HG03439 (cell line): ENCODE measurements at regions not wholly inside any gene's neighbourhood (a gene's known extent, or its start where the extent isn't known, plus 50 kb on each side); places are given as distances from the start of the nearest gene placed in this dataset.

Experiments used
- ATAC-seq: cut with Tn5 transposase; IDR thresholded peaks from one replicate; pipeline ENCODE4 v1.9.1; 2021; ENCODE audit warnings: mild to moderate bottlenecking, moderate library complexity; ENCODE audit not compliant: unreplicated experiment

DNA sequence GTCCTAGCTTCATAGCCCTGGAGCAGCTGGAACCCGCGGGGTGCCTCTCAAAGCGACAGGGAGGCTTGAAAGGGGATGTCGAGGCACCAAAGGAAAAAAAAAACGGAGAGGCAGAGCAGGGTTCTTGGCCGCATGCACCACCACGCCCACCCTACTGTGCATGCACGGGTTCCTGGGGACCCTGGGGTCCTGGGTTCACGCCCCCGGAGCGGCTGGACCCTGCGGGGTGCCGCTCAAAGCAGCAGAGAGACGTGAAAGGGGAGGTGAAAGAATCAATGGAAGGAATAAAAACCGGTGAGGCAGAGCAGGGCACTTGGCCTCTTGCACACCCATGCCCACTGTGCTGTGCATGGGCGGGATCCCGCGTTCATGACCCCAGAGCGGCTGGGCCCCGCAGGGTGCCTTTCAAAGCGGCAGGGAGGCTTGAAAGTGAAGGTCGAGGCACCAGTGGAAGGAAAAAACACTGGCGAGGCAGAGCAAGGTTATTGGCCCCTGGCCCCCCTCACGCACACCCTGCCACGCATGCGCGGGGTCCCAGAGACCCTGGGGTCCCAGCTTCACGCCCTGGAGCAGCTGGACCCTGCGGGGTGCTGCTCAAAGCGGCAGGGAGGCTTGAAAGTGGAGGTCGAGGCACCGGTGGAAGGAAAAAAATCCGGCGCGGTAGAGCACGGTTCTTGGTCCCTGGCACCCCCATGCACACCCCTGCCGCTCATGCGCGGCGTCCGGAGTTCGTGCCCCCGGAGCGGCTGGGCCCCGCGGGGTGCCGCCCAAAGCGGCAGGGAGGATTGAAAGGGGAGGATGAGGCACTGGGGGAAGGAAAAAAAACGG lies 318.5 kb downstream of the ALG10 start:
- ATAC-seq: no peak

DNA sequence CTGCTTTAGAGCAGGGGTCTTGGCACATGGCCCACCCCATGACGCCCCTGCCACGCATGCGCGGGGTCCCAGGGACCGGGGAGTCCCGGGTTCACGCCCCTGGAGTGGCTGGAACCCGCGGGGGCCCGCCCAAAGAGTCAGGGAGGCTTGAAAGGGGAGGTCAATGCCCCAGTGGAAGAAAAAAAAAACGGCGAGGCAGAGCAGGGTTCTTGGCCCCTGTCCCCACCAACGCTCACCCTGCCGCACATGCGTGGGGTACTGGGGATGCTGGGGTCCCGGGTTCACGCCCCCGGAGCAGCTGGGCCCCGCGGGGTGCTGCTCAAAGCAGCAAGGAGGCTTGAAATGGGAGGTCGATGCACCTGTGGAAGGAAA lies 319.1 kb downstream of the ALG10 start:
- ATAC-seq: no peak

DNA sequence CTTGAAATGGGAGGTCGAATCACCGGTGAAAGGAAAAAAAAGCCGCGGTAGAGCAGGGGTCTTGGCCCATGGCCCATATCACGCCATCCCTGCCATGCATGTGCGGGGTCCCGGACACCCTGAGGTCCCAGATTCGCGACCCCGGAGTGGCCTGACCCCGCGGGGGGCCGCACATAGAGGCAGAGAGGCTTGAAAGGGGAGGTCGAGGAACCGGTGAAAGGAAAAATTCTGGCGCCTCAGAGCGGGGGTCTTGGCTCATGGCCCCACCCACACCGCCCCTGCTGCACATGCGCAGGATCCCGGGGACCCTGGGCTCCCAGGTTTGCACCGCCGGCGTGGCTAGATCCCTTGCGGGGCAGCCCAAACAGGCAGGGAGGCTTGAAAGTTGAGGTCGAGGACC lies 319.8 kb downstream of the ALG10 start:
- no peak for ATAC-seq

DNA sequence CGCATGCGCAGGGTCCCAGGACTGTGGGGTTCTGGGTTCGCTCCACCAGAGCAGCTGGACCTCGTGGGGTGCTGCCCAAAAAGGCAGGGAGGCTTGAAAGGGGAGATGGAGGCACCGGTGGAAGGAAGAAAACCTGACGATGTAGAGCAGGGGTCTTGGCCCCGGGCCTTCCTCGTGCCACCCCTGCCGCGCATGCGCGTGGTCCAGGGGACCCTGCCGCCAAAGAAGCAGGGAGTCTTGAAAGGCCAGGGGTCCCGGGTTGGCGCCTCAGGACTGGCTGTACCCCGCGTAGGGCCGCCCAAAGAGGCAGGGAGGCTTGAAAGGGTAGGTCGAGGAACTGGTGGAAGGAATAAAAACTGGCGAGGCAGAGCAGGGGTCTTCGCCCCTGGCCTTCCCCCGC lies 321.0 kb downstream of the ALG10 start:
- ATAC-seq: no peak

DNA sequence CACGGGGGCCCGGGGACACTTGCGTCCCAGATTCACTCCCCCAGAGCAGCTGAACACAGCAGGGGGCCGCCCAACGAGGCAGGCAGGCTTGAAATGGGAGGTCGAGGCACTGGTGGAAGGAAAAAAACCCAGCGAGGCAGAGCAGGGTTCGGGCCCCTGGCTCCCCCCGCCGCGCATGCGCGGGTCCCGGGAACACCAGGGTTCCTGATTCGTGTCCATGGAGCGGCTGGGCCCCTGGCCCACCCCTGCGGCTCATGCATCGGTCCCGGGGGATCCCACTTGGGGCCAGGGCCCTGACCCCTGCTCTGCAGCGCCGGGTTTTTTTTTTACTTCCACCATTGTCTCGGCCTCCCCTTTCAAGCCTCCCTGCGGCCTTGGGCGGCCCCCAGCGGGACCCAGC lies 321.5 kb downstream of the ALG10 start:
- no peak for ATAC-seq

DNA sequence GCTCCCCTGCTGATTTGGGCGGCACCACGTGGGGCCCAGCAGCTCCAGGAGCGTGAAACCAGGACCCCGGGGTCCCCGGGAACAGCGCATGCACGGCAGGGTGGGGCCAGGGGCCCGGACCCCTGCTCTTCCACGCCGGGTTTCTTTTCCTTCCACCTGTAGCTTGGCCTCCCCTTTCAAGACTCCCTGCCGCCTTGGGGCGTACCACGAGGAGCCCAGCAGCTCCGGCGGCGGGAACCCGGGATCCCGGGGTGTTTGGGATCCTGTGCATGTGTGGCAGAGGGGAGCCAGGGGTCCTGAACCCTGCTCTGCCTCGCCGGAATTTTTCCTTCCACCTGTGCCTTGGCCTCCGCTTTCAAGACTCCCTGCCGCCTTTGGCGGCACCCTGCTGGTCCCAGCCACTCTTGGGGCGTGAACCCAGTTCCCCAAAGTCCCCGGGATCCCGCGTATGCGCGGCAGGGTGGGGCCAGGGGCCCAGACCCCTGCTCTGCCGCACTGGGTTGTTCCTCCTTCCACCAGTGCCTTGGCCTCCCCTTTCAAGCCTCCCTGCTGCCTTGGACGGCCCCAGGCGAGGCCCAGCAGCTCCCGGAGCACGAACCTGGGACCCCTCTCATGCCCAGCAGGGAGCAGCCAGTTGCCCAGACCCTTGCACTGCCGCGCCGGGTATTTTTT lies 322.7 kb downstream of the ALG10 start:
- no peak for ATAC-seq

DNA sequence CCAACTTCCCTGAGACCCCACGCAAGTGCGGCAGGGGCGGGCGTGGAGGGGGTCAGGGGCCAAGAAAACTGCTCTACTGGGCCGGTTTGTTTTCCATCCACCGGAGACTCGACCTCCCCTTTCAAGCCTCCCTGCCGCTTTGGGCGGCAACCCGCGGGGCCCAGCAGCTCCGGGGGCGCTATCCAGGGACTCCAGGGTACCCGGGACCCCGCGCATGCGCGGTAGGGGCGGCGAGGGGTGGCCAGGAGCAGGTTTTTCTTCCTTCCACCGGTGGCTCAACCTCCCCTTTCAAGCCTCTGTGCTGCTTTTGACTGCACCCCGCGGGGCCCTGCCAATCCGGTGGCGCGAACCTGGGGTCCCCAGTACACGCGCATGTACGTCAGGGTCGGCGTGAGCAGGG lies 323.5 kb downstream of the ALG10 start:
- ATAC-seq: no peak

DNA sequence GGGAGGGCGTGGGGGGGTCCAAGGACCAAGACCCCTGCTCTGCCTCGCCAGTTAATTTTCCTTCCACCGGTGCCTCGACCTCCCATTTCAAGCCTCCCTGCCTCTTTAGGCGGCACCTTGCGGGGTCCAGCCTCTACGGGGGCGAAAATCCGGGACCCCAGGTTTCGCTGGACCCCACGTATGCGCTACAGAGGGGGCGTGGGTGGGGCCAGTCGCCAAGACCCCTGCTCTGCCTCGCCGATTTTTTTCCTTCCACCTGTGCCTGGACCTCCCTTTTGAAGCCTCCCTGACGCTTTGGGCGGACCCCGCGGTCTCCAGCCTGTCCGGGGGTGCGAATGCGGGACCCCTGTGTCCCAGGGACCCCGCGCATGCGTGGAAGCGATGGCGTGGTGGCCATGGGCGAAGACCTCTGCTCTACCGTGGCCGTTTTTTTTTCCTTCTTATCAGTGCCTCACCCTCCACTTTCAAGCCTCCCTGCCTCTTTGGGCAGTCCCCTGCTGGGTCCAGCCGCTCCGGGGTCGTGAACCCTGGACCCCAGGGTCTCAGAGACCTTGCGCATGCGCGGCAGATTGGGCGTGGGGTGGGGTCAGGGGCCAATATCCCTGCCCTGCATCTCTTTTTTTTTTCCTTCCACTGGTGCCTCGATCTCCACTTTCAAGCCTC lies 324.2 kb downstream of the ALG10 start:
- no peak for ATAC-seq

DNA sequence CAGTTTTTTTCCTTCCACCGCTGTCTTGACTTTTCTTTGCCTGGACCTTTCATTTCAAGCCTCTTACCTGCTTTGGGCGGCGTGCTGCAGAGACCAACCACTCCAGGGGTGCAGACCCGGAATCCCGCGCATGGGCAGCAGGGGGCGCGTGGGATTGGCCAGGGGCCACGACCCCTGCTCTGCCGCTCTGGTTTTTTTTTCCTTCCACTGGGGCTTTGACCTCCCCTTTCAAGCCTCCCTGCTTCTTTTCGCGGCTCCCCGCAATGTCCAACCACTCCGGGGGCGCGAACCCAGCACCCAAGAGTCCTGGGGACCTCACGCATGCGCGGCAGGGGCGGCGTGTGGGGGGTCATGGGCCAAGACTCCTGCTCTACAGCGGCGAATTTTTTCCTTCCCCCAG lies 325.1 kb downstream of the ALG10 start:
- no peak for ATAC-seq

DNA sequence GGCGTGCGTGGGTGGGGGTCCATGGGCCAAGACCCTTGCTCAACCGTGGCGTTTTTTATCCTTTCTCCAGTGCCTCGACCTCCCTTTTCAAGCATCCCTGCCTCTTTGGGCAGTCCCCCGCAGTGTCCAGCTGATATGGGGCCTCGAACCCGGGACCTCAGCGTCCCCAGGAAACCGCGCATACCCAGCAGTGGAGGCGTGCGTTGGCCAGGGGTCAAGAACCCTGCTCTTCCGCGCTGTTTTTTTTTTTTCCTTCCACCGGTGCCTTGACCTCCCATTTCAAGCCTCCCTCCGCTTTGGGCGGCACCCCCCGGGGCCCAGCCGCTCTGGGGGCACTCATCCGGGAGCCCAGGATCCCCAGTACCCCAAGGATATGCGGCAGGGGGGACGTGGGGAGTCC lies 325.8 kb downstream of the ALG10 start:
- no peak for ATAC-seq

DNA sequence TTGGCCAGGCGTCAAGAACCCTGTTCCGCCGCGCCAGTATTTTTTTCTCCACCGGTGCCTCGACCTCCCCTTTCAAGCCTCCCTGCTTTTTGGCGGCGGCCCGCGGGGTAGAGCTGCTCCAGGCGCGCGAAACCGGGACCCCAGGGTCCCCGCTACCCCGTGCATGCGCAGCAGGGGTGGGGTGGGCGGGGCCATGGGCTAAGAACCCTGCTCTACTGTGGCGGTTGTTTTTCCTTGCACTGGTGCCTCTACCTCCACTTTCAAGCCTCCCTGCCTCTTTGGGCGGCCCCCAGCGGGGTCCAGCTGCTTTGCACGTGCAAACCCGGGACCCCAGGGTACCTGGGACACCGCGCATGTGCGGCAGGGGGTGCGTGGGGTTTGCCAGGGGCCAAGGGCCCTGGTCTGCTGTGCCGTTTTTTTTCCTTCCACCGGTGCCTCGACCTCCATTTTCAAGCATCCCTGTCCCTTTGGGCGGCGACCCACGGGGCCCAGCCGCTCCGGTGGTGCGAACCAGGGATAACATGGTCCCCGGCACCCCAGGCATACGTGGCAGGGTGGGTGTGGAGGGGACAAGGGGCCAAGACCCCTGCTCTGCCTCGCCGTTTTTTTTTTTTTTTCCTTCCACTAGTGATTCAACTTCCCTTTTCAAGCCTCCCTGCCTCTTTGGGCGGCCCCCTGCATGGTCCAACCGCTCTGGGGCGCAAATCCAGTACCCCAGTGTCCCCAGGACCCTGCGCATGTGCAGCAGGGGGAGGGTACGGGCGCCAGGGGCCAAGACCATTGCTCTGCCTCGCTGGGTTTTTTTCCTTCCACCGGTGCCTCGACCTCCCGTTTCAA lies 326.8 kb downstream of the ALG10 start:
- no peak for ATAC-seq

DNA sequence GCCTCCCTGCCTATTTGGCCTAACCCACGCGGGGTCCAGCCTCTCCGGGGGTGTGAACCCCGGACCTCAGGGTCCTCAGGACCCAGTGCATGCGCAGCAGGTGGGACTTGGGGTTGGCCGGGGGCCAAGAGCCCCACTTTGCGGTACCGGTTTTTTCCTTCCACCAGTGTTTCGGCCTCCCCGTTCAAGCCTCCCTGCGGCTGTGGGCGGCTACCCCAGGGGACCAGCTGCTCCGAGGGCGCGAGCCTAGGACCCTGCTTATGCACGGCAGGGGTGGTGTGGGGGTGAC lies 327.3 kb downstream of the ALG10 start:
- no peak for ATAC-seq

DNA sequence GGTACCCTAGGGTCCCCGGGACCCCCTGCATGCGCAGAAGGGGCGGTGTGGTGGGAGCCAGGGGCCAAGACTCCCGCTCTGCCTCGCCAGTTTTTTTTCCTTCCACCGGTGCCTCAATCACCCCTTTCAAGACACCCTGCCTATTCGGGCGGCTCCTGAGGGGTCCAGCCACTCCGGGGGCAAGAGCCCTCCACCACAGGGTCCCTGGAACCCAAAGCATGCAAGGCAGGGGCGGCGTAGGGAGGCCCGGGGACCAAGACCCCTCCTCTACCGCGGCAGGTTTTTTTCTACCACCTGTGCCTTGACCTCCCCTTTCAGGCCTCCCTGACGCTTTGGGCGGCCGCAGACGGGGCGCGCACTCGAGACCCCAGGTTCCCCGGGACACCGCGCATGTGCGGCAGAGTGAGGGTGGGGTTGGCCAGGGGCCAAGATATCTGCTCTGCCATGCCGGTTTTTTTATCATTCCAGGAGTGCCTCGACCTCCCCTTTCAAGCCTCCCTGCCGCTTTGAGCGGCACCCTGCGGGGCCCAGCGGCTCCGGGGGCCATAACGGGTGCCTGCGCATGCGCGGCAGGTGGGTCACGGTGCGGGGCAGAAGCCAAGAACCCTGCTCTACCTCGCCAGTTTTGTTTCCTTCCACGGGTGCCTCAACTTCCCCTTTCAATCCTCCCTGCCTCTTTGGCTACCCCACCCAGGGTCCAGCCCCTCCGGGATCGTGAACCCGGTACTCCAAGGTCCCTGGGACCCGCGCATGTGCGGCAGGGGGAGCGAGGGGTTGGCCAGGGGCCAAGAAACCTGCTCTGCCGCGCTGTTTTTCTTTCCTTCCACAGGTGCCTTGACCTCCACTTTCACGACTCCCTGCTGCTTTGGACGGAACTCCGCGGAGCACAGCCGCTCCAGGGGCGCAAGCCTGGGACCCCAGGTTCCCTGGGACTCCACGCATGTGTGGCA lies 328.1 kb downstream of the ALG10 start:
- ATAC-seq: no peak

DNA sequence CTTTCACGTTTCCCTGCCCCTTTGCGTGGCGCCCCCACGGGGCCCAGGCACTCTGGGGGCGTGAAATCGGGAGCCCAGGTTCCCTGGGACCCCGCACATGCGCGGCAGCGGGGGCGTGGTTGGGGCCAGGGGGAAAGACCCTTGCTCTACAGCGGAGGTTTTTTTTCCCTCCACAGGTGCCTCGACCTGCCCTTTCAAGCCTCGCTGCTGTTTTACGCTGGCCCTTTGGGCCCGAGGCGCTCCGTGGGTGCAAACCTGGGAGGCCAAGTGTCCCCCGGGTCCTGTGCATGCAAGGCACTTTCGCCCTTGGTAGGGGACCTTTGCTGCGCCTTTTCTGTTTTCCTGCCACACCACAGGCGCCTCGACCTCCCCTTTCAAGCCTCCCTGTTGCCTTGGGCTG lies 329.8 kb downstream of the ALG10 start:
- no peak for ATAC-seq

DNA sequence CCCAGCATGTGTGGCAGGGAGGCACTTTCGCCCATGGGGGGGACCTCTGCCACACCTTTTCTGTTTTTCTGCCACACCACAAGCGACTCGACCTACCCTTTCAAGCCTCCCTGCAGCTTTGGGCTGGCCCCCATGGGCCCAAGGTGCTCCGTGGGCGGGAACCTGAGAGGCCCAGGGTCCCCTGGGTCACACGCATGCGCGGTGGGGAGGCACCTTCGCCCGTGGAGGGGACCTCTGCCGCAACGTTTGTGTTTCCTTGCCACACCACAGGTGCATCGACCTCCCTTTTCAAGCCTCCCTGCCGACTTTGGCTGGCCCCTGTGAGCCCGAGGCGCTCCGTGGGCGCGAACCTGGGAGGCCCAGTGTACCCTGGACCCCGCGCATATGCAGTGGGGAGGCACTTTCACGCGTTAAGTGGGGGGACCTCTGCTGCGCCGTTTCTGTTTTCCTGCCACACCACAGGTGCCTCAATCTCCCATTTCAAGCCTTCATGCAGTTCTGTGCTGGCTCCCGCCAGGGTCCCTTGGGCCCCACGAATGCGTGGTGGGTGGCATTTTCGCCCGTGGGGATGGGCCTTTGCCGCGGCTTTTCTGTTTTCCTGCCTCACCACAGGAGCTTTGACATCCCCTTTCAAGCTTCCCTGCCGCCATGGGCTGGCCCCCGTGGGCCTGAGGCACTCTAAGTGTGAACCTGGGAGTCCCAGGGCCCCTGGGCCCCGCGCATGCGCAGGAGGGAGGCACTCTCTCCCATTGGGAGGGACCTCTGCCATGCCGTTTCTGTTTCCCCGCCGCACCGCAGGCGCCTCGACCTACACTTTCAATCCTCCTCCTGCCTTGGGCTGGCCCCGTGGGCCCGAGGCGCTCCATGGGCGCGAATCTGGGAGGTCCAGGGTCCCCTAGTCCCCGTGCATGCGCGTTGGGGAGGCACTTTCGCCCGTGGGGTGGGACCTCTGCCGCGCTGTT lies 332.2 kb downstream of the ALG10 start:
- ATAC-seq: no peak

DNA sequence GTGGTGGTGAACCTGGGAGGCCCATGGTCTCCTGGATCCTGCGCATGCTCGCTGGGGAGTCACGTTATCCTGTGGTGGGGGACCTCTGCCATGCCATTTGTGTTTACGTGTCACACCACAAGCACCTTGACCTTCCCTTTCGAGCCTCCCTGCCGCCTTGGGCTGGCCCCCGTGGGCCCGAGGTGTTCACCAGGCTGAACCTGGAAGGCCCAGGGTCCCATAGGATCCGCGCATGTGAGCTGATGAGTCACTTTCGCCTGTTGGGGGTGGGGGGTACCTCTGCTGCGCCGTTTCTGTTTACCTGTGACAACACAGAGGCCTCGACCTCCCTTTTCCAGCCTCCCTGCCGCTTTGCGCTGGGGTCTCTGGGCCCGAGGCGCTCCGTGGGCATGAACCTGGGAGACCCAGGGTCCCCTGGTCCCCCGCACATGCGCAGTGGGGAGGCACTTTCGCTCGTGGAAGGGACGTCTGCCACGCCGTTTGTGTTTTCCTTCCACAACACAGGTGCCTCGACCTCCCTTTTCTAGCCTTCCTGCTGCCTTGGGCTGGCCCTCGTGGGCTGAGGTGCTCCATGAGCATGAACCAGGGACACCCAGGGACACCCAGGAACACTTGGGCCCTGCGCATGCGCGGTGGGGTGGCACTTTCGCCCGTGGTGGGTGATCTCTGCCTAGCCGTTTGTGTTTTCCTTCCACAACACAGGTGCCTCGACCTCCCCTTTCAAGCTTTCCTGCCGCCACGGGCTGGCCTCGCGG lies 334.1 kb downstream of the ALG10 start:
- no peak for ATAC-seq

DNA sequence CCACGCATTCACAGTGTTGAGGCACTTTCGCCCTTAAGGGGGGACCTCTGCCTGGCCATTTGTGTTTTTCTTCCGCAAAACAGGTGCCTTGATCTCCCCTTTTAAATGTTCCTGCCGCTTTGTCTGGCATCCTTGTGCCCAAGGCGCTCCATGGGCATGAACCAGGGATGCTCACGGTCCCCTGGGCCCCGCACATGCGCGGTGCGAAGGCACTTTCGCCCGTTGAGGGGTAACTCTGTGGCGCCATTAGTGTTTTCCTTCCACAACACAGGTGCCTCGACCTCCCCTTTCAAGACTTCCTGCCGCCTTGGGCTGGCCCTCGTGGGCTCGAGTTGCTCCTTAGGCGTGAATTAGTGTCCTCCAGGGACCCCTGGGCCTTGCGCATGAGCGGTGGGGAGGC lies 335.5 kb downstream of the ALG10 start:
- ATAC-seq: no peak

DNA sequence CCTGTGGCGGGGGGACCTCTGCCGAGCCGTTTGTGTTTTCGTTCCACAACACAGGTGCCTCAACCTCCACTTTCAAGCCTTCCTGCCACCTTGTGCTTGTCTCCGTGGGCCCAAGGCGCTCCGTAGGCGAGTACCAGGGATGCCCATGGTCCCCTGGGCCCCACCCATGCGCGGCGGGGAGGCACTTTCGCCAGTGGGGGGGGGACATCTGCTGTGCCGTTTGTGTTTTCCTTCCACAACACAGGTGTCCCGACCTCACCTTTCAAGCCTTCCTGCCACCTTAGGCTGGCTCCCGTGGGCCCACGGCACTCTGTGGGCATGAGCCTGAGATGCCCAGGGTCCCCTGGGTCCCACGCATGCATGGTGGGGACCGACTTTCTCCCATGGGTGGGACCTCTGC lies 335.9 kb downstream of the ALG10 start:
- ATAC-seq: no peak
